IMR-90 (cell line): ENCODE measurements at regions not wholly inside any gene's neighbourhood (a gene's known extent, or its start where the extent isn't known, plus 50 kb on each side); places are given as distances from the start of the nearest gene placed in this dataset.

Source experiments
- ATAC-seq: fragments of 200-7000 bp; cut with Tn5 transposase; 2 replicates; pipeline ENCODE4 v1.9.1; 2020; ENCODE audit warnings: low read depth, mild to moderate bottlenecking, moderate library complexity
- BruUV-seq: library from RNA; stranded (reverse); fragments of 400-500 nt; replicated peaks from 2 replicates; lab custom pipeline; 2021; lab: Mats Ljungman, UMichigan
- CTCF ChIA-PET: fragments of 300-600 bp; formaldehyde crosslinking; extraction: SDS; loops from one replicate; lab custom pipeline; 2021; ENCODE audit warnings: antibody characterized with exemption; lab: Yijun Ruan, JAX
- POLR2A ChIA-PET: fragments of 300-600 bp; sonication (Branson Sonifier 250); formaldehyde crosslinking; loops from one replicate; lab custom pipeline; 2022; ENCODE audit warnings: antibody characterized with exemption; ENCODE audit not compliant: unreplicated experiment; lab: Charles Lee
- DNase-seq: peaks from one replicate; pipeline ENCODE4 v3.0.0; 2013
- H2AFZ ChIP-seq: replicated peaks from 2 replicates; pipeline ENCODE3; 2013; ENCODE audit warnings: low read length, mild to moderate bottlenecking; ENCODE audit not compliant: poor library complexity
- H2AK5ac ChIP-seq: 2 replicates; pipeline ENCODE4 v1.6.1; 2013; ENCODE audit warnings: low read depth, low read length, inconsistent platforms
- H2AK9ac ChIP-seq: replicated peaks from 2 replicates; pipeline ENCODE3; 2013; ENCODE audit warnings: mild to moderate bottlenecking, low read depth, low read length, moderate library complexity; ENCODE audit not compliant: poor library complexity
- H2BK120ac ChIP-seq: 2 replicates; pipeline ENCODE4 v1.6.1; 2013; ENCODE audit warnings: low read depth, low read length, inconsistent platforms
- H2BK15ac ChIP-seq: 3 replicates; pipeline ENCODE4 v1.6.1; 2013; ENCODE audit warnings: low read depth, low read length, inconsistent platforms
- H2BK20ac ChIP-seq: 2 replicates; pipeline ENCODE4 v1.6.1; 2013; ENCODE audit warnings: low read depth, mild to moderate bottlenecking, inconsistent platforms, low read length, moderate library complexity
- H2BK5ac ChIP-seq: 2 replicates; pipeline ENCODE4 v1.6.1; 2013; ENCODE audit warnings: mild to moderate bottlenecking, low read depth, low read length, inconsistent platforms; ENCODE audit not compliant: poor library complexity, severe bottlenecking
- H3K14ac ChIP-seq: replicated peaks from 2 replicates; pipeline ENCODE4 v1.6.1; 2013; ENCODE audit warnings: low read depth, low read length, inconsistent platforms
- H3K18ac ChIP-seq: 2 replicates; pipeline ENCODE4 v1.6.1; 2013; ENCODE audit warnings: low read depth, low read length, control low read depth
- H3K23ac ChIP-seq: 2 replicates; pipeline ENCODE4 v1.6.1; 2013; ENCODE audit warnings: low read depth, low read length, inconsistent platforms
- H3K27ac ChIP-seq: 2 replicates; pipeline ENCODE4 v1.5.1; 2013; ENCODE audit warnings: mild to moderate bottlenecking, control low read depth, low read length; ENCODE audit not compliant: insufficient read depth
- H3K27me3 ChIP-seq: 2 replicates; pipeline ENCODE4 v1.6.1; 2013; ENCODE audit warnings: low read length; ENCODE audit not compliant: control insufficient read depth, insufficient read depth
- H3K36me3 ChIP-seq: 2 replicates; pipeline ENCODE4 v1.6.1; 2013; ENCODE audit warnings: low read length, mixed read lengths; ENCODE audit not compliant: control insufficient read depth, insufficient read depth
- H3K4ac ChIP-seq: 2 replicates; pipeline ENCODE4 v1.6.1; 2013; ENCODE audit warnings: low read depth, low read length, inconsistent platforms
- H3K4me1 ChIP-seq: 2 replicates; pipeline ENCODE4 v1.6.1; 2013; ENCODE audit warnings: low read length, mixed read lengths; ENCODE audit not compliant: control insufficient read depth, insufficient read depth
- H3K4me2 ChIP-seq: 2 replicates; pipeline ENCODE4 v1.6.1; 2013; ENCODE audit warnings: low read depth, mild to moderate bottlenecking, control low read depth, low read length, moderate library complexity
- H3K4me3 ChIP-seq: 2 replicates; pipeline ENCODE4 v1.5.1; 2013; ENCODE audit warnings: low read depth, mild to moderate bottlenecking, control low read depth, low read length, moderate library complexity; ENCODE audit not compliant: insufficient read depth
- H3K56ac ChIP-seq: 2 replicates; pipeline ENCODE4 v1.6.1; 2013; ENCODE audit warnings: low read length, inconsistent platforms; ENCODE audit not compliant: insufficient read depth; ENCODE audit errors: extremely low read depth
- H3K79me1 ChIP-seq, 2 experiments: 2 replicates each; pipeline ENCODE4 v1.6.1; 2013; ENCODE audit warnings: low read length in 2 of 2, inconsistent platforms in 1 of 2, low read depth in 1 of 2
- H3K9ac ChIP-seq: 2 replicates; pipeline ENCODE4 v1.6.1; 2013; ENCODE audit warnings: low read depth, low read length, control low read depth
- H3K9me1 ChIP-seq: 2 replicates; pipeline ENCODE4 v1.6.1; 2013; ENCODE audit warnings: low read length, inconsistent platforms; ENCODE audit not compliant: insufficient read depth
- H3K9me3 ChIP-seq: 2 replicates; pipeline ENCODE4 v1.6.1; 2013; ENCODE audit warnings: low read length; ENCODE audit not compliant: control insufficient read depth, insufficient read depth
- H4K20me1 ChIP-seq: 2 replicates; pipeline ENCODE4 v1.6.1; 2013; ENCODE audit warnings: low read length, inconsistent platforms; ENCODE audit not compliant: insufficient read depth
- H4K5ac ChIP-seq: 2 replicates; pipeline ENCODE4 v1.6.1; 2013; ENCODE audit warnings: mild to moderate bottlenecking, low read depth, low read length, control low read depth
- H4K8ac ChIP-seq, 2 experiments: 2 replicates each; pipeline ENCODE4 v1.6.1; 2013; ENCODE audit warnings: low read depth in 2 of 2, low read length in 2 of 2, control low read depth in 1 of 2, inconsistent platforms in 1 of 2
- H4K91ac ChIP-seq: 2 replicates; pipeline ENCODE4 v1.6.1; 2013; ENCODE audit warnings: low read depth, low read length, inconsistent platforms; ENCODE audit not compliant: insufficient read depth
- CHD1 ChIP-seq: IDR thresholded peaks from 2 replicates; pipeline ENCODE4 v1.6.1; 2012; ENCODE audit warnings: low read depth, low read length, improper control_type of control experiment
- MAZ ChIP-seq: IDR thresholded peaks from 2 replicates; pipeline ENCODE4 v1.6.1; 2012; ENCODE audit warnings: low read depth, mild to moderate bottlenecking, low read length, improper control_type of control experiment, moderate library complexity, borderline replicate concordance
- MXI1 ChIP-seq: IDR thresholded peaks from 2 replicates; pipeline ENCODE4 v1.6.1; 2012; ENCODE audit warnings: low read depth, mild to moderate bottlenecking, low read length, moderate library complexity, borderline replicate concordance
- NFE2L2 ChIP-seq: fragments of 150-350 bp; IDR thresholded peaks from 2 replicates; pipeline ENCODE4 v1.6.1; 2016; ENCODE audit warnings: low read depth, mild to moderate bottlenecking, low read length
- POLR2A ChIP-seq: IDR thresholded peaks from 2 replicates; pipeline ENCODE4 v1.6.1; 2012; ENCODE audit warnings: mild to moderate bottlenecking, low read depth, low read length
- RAD21 ChIP-seq: IDR thresholded peaks from 2 replicates; pipeline ENCODE4 v1.6.1; 2012; ENCODE audit warnings: low read length, improper control_type of control experiment
- RCOR1 ChIP-seq: IDR thresholded peaks from 2 replicates; pipeline ENCODE4 v1.6.1; 2012; ENCODE audit warnings: mild to moderate bottlenecking, low read length, improper control_type of control experiment; ENCODE audit not compliant: insufficient replicate concordance
- RFX5 ChIP-seq: IDR thresholded peaks from 2 replicates; pipeline ENCODE4 v1.8.0; 2012; ENCODE audit warnings: low read depth, mild to moderate bottlenecking, low read length, moderate library complexity
- SMC3 ChIP-seq: fragments of 150-350 bp; IDR thresholded peaks from 2 replicates; pipeline ENCODE4 v1.6.1; 2016; ENCODE audit warnings: low read depth, mild to moderate bottlenecking, antibody characterized with exemption, low read length, moderate library complexity
- dilution Hi-C: fragments of 300-500 bp; cut with HindIII; formaldehyde crosslinking; loops from one replicate; pipeline ENCODE4 v1.14.3; 2018; ENCODE audit warnings: low sequenced_read_pairs; ENCODE audit not compliant: unreplicated experiment
- in situ Hi-C: fragments of 300-500 bp; cut with MboI; formaldehyde crosslinking; loops from 3 replicates; pipeline ENCODE4 v1.14.3; 2019; ENCODE audit warnings: low sequenced_read_pairs, inconsistent platforms, mixed read lengths
- intact Hi-C: fragments of 100-400 bp; cut with micrococcal nuclease; formaldehyde crosslinking; loops from 2 replicates; pipeline ENCODE4 v1.10.0; 2022
- TF ChIP-seq, protein P1 (sequence below): fragments of 150-350 bp; IDR thresholded peaks from 2 replicates; pipeline ENCODE4 v1.6.1; 2016; ENCODE audit warnings: low read depth, mild to moderate bottlenecking, low read length, moderate library complexity, borderline replicate concordance
- TF ChIP-seq, protein P2 (sequence below): conservative IDR thresholded peaks from 2 replicates; pipeline ENCODE4 v1.5.1; 2012; ENCODE audit warnings: mild to moderate bottlenecking, low read depth, low read length, improper control_type of control experiment

DNA sequence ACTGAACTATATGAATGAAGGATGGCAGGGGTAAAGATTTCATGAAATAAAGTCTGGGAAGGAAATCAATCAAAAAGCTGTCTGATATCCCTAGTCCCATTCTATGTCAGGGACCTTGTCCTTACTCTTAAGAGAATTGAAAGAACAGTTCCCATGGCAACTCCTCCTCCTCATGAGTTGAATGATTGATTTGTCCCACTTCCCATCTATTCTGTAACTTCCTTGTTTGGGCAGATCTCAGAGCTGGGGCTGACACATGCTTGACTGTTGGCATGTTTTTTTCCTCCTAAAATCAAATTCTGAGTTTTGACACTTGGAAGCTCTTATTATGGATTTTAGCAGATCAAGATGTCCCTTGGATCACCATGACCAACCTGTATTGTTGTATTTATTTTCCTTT is 1138.6 kb upstream of the CDH8 start:
- H2BK20ac ChIP-seq, result no peak overlapping the region
- H3K23ac ChIP-seq, result no peak overlapping the region
- dilution Hi-C loops (no loop called here), in situ Hi-C loops (no loop called here), intact Hi-C loops (no loop called here)
- ATAC-seq (no peak), DNase-seq (no peak)
- no peak overlapping the region for H4K8ac ChIP-seq
- no peak overlapping the region for H2BK120ac ChIP-seq
- no peak overlapping the region for H2AK9ac ChIP-seq
- no peak overlapping the region for H3K4ac ChIP-seq
- H3K4me2 ChIP-seq, result no peak overlapping the region
- ChIA-PET CTCF (no interaction called here), POLR2A (interaction anchor here (0.6 kb wide), 1 partner anchor 386 kb away, joined by 3 read pairs; no protein-coding TSS in a partner anchor)
- no peak overlapping the region for H3K9ac ChIP-seq
- H4K91ac ChIP-seq, result no peak overlapping the region
- no peaks in the 10 kb centered on the region for H3K27me3 ChIP-seq
- H3K27ac ChIP-seq, result no peak overlapping the region
- H3K56ac ChIP-seq, result no peak overlapping the region
- BruUV-seq, result no TSS peak
- H2AK5ac ChIP-seq, result no peak overlapping the region
- H3K79me1 ChIP-seq, result no peaks in the 10 kb centered on the region
- no peak for TF ChIP-seq RCOR1
- TF ChIP-seq RAD21, result no peak
- TF ChIP-seq, protein P1, sequence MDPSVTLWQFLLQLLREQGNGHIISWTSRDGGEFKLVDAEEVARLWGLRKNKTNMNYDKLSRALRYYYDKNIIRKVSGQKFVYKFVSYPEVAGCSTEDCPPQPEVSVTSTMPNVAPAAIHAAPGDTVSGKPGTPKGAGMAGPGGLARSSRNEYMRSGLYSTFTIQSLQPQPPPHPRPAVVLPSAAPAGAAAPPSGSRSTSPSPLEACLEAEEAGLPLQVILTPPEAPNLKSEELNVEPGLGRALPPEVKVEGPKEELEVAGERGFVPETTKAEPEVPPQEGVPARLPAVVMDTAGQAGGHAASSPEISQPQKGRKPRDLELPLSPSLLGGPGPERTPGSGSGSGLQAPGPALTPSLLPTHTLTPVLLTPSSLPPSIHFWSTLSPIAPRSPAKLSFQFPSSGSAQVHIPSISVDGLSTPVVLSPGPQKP, result no peak
- TF ChIP-seq MXI1, result no peak
- no peak for TF ChIP-seq RFX5
- TF ChIP-seq, protein P2, sequence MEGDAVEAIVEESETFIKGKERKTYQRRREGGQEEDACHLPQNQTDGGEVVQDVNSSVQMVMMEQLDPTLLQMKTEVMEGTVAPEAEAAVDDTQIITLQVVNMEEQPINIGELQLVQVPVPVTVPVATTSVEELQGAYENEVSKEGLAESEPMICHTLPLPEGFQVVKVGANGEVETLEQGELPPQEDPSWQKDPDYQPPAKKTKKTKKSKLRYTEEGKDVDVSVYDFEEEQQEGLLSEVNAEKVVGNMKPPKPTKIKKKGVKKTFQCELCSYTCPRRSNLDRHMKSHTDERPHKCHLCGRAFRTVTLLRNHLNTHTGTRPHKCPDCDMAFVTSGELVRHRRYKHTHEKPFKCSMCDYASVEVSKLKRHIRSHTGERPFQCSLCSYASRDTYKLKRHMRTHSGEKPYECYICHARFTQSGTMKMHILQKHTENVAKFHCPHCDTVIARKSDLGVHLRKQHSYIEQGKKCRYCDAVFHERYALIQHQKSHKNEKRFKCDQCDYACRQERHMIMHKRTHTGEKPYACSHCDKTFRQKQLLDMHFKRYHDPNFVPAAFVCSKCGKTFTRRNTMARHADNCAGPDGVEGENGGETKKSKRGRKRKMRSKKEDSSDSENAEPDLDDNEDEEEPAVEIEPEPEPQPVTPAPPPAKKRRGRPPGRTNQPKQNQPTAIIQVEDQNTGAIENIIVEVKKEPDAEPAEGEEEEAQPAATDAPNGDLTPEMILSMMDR, result no peak
- TF ChIP-seq NFE2L2, result no peak
- TF ChIP-seq POLR2A, result no peak
- TF ChIP-seq CHD1, result no peak
- no peak for TF ChIP-seq SMC3
- TF ChIP-seq MAZ, result no peak
- H3K36me3 ChIP-seq, result no peaks in the 10 kb centered on the region
- H2BK5ac ChIP-seq, result no peak overlapping the region
- no peak overlapping the region for H3K18ac ChIP-seq
- H4K20me1 ChIP-seq, result no peaks in the 10 kb centered on the region
- H2AFZ ChIP-seq, result no peak overlapping the region
- peaks cover 3% of the 10 kb centered on the region for H3K9me3 ChIP-seq
- H2BK15ac ChIP-seq, result no peak overlapping the region
- no peaks in the 10 kb centered on the region for H3K9me1 ChIP-seq
- no peak overlapping the region for H3K4me3 ChIP-seq
- no peak overlapping the region for H3K14ac ChIP-seq
- no peaks in the 10 kb centered on the region for H3K4me1 ChIP-seq
- H4K5ac ChIP-seq, result no peak overlapping the region
